ENCODE measurements at regions not wholly inside any gene's neighbourhood (a gene's known extent, or its start where the extent isn't known, plus 50 kb on each side); places are given as distances from the start of the nearest gene placed in this dataset.

GRCh38 chr6:14804001-14804784, 441.7 kb upstream of the JARID2 start:
- no peak for DNase-seq

GRCh38 chr6:14804785-14805210, 441.1 kb upstream of the JARID2 start:
- no peak for DNase-seq

GRCh38 chr6:14806101-14806500, 439.8 kb upstream of the JARID2 start:
- DNase-seq: no peak

GRCh38 chr6:14807130-14807529, 438.7 kb upstream of the JARID2 start:
- DNase-seq: no peak

GRCh38 chr6:14807971-14808370, 437.9 kb upstream of the JARID2 start:
- no peak for DNase-seq

GRCh38 chr6:14810021-14810420, 435.8 kb upstream of the JARID2 start:
- DNase-seq: no peak

- no peak for DNase-seq
These were observed 434.0 kb upstream of the JARID2 start for GRCh38 chr6:14811775-14812428.

GRCh38 chr6:14814016-14814415, 431.9 kb upstream of the JARID2 start:
- no peak for DNase-seq

GRCh38 chr6:14816116-14816859, 429.6 kb upstream of the JARID2 start:
- DNase-seq: no peak

GRCh38 chr6:14817074-14817473, 428.8 kb upstream of the JARID2 start:
- no peak for DNase-seq

GRCh38 chr6:14818422-14818884, 427.4 kb upstream of the JARID2 start:
- no peak for DNase-seq

- no peak for DNase-seq
These were observed 426.9 kb upstream of the JARID2 start for GRCh38 chr6:14819001-14819400.

GRCh38 chr6:14819840-14820420, 425.9 kb upstream of the JARID2 start:
- no peak for DNase-seq

- DNase-seq: no peak
These were observed 423.8 kb upstream of the JARID2 start for GRCh38 chr6:14822012-14822553.

GRCh38 chr6:14822679-14823078, 423.2 kb upstream of the JARID2 start:
- no peak for DNase-seq

GRCh38 chr6:14824060-14824459, 421.8 kb upstream of the JARID2 start:
- DNase-seq: no peak

- no peak for DNase-seq
These were observed 421.2 kb upstream of the JARID2 start for GRCh38 chr6:14824484-14825275.

GRCh38 chr6:14826456-14826855, 419.4 kb upstream of the JARID2 start:
- no peak for DNase-seq

- DNase-seq: no peak
These were observed 418.5 kb upstream of the JARID2 start for GRCh38 chr6:14827354-14827753.

GRCh38 chr6:14828201-14828611, 417.7 kb upstream of the JARID2 start:
- no peak for DNase-seq

GRCh38 chr6:14831070-14831469, 414.8 kb upstream of the JARID2 start:
- no peak for DNase-seq

GRCh38 chr6:14831937-14832336, 413.9 kb upstream of the JARID2 start:
- no peak for DNase-seq

All from KG1 (cell line).